DOHH2 (cell line): ENCODE measurements at regions not wholly inside any gene's neighbourhood (a gene's known extent, or its start where the extent isn't known, plus 50 kb on each side); places are given as distances from the start of the nearest gene placed in this dataset.

ENCODE experiments used
- CTCF ChIP-seq: fragments of 200-600 bp; sonication (generic); IDR thresholded peaks from one replicate; pipeline ENCODE4 v1.5.1; 2014; ENCODE audit warnings: antibody characterized with exemption, mild to moderate bottlenecking, low read depth, low read length; ENCODE audit not compliant: poor library complexity, severe bottlenecking
- EZH2phosphoT487 ChIP-seq: fragments of 200-600 bp; sonication (generic); IDR thresholded peaks from 2 replicates; pipeline ENCODE4 v1.6.1; 2017; ENCODE audit warnings: borderline replicate concordance, mild to moderate bottlenecking, antibody characterized with exemption, low read length, moderate library complexity, mixed read lengths

DNA sequence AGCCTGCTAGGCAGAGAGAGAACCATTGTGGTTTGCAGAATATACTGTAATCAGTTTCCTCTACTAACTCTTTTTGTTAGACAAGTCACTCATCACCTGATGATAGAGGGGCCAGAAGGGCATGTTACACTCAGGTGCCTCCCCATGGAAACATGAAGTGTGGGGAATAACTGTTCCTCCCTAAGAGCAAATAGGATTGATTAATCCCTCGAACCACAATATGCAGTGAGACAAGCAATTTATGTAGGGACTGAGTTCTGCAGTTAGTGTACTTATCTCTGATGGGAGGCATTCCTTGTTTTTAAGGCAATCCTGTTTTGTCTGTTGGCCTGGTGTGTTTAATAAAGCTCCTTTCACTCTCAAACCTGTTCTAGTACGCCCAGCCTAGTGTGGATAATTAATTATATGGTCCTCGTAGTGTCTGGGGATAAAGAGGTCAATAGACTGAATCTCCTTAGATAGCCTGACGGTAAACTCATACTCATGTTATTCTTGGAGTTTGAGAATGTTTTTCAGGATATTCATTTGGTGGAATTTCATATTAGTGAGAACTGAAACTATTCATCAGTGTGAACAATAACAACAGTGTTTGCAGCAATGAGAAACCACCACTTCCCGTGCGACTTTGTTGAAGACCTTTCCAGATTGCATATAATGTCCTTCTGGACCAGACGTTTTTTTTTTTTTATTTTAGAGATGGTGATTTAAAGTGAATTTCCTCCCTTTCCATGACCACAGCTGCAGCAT is 344.8 kb upstream of the FZD8 start:
- no peak for TF ChIP-seq CTCF
- TF ChIP-seq EZH2phosphoT487: no peak
